Karpas-422 (cell line): ENCODE measurements at regions not wholly inside any gene's neighbourhood (a gene's known extent, or its start where the extent isn't known, plus 50 kb on each side); places are given as distances from the start of the nearest gene placed in this dataset.

Experiments
- DNase-seq: peaks from one replicate; pipeline ENCODE4 v3.0.0-alpha.2; 2015
- H2AFZ ChIP-seq: fragments of 200-600 bp; sonication (generic); 2 replicates; pipeline ENCODE4 v1.6.1; 2014; ENCODE audit warnings: antibody characterized with exemption, low read length, mixed read lengths
- H3K27ac ChIP-seq: fragments of 200-600 bp; sonication (generic); 2 replicates; pipeline ENCODE4 v1.5.1; 2014; ENCODE audit warnings: mild to moderate bottlenecking, low read length, moderate library complexity
- H3K27me3 ChIP-seq: fragments of 200-600 bp; sonication (generic); 2 replicates; pipeline ENCODE4 v1.6.1; 2014; ENCODE audit warnings: low read length, mixed read lengths
- H3K36me3 ChIP-seq: fragments of 200-600 bp; sonication (generic); 2 replicates; pipeline ENCODE4 v1.6.1; 2014; ENCODE audit warnings: low read length, mixed read lengths; ENCODE audit not compliant: insufficient read depth
- H3K4me1 ChIP-seq: fragments of 200-600 bp; sonication (generic); 2 replicates; pipeline ENCODE4 v1.6.1; 2014; ENCODE audit warnings: mild to moderate bottlenecking, low read length, mixed read lengths
- H3K4me2 ChIP-seq: fragments of 200-600 bp; sonication (generic); 2 replicates; pipeline ENCODE4 v1.6.1; 2014; ENCODE audit warnings: low read length, low read depth, mild to moderate bottlenecking; ENCODE audit not compliant: poor library complexity, severe bottlenecking
- H3K4me3 ChIP-seq: fragments of 200-600 bp; sonication (generic); 2 replicates; pipeline ENCODE4 v1.5.1; 2014; ENCODE audit warnings: mild to moderate bottlenecking, antibody characterized with exemption, low read length, mixed read lengths
- H3K79me2 ChIP-seq: fragments of 200-600 bp; sonication (generic); 2 replicates; pipeline ENCODE4 v1.6.1; 2014; ENCODE audit warnings: mild to moderate bottlenecking, low read length, mixed read lengths
- H3K9ac ChIP-seq: fragments of 200-600 bp; sonication (generic); 2 replicates; pipeline ENCODE4 v1.6.0; 2014; ENCODE audit warnings: low read length
- H3K9me2 ChIP-seq: fragments of 200-600 bp; sonication (generic), shearing (Covaris generic); replicated peaks from 2 replicates; pipeline ENCODE4 v1.6.0; 2014; ENCODE audit warnings: mild to moderate bottlenecking, low read length, moderate library complexity; ENCODE audit not compliant: insufficient read depth
- H3K9me3 ChIP-seq: fragments of 300-700, 200-600 bp; sonication (generic); 2 replicates; pipeline ENCODE4 v1.6.1; 2014; ENCODE audit warnings: low read length, mixed read lengths
- H4K20me1 ChIP-seq: fragments of 200-600 bp; sonication (generic); 2 replicates; pipeline ENCODE4 v1.6.1; 2014; ENCODE audit warnings: mild to moderate bottlenecking, antibody characterized with exemption, low read length, low read depth; ENCODE audit not compliant: insufficient read depth

DNA sequence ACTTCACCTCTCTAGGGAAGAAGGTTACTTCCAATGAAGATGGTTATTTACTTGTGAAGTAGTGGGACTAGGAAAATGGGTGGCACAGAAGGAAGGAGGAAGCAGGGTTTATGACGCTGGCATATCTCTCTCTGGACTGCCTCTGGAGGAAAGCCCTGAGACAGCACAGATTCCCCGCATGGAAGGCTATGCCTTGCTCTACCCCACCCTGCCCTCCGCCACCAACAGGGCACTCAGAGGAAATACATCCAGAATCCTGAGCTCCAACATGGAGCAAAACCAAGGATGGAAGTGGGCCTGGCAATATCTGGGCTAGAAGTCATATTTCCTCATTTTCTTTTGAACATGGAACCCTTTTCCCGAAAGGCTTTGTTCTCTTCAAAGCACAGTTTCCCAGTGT, 346.9 kb downstream of the ZSWIM6 start:
- H3K9me3 ChIP-seq: no peaks in the 10 kb centered on the region
- no peaks in the 10 kb centered on the region for H3K36me3 ChIP-seq
- H3K27me3 ChIP-seq: no peaks in the 10 kb centered on the region
- H3K4me1 ChIP-seq: no peaks in the 10 kb centered on the region
- H2AFZ ChIP-seq: no peak overlapping the region
- H3K27ac ChIP-seq: no peak overlapping the region
- no peak for DNase-seq
- no peaks in the 10 kb centered on the region for H3K9me2 ChIP-seq
- H3K4me2 ChIP-seq: no peak overlapping the region
- no peak overlapping the region for H3K9ac ChIP-seq
- no peaks in the 10 kb centered on the region for H3K79me2 ChIP-seq
- H3K4me3 ChIP-seq: no peak overlapping the region
- H4K20me1 ChIP-seq: no peaks in the 10 kb centered on the region

DNA sequence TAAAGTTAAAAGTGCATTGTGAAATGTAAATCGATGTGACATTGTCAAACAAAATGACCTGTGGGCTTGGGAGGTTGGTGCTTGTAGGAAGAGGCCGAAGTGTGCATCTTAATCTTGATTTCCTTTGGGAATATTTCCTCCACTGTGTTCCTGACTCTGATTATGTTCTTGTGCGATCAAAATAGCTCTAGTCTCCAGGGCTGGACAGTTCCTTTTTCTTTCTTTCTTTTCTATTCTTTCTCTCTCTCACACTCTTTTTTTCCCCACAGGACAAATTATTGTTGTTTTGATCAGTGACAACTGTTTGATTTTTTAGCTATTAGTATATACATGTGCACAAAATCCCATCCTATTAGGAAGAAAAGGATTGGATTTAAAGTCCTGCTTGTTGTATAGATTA, 347.5 kb downstream of the ZSWIM6 start:
- H3K27ac ChIP-seq: no peak overlapping the region
- H2AFZ ChIP-seq: no peak overlapping the region
- H4K20me1 ChIP-seq: no peaks in the 10 kb centered on the region
- no peaks in the 10 kb centered on the region for H3K27me3 ChIP-seq
- no peaks in the 10 kb centered on the region for H3K79me2 ChIP-seq
- DNase-seq: no peak
- no peaks in the 10 kb centered on the region for H3K36me3 ChIP-seq
- H3K9ac ChIP-seq: no peak overlapping the region
- H3K9me2 ChIP-seq: no peaks in the 10 kb centered on the region
- H3K4me2 ChIP-seq: no peak overlapping the region
- no peak overlapping the region for H3K4me3 ChIP-seq
- no peaks in the 10 kb centered on the region for H3K9me3 ChIP-seq
- no peaks in the 10 kb centered on the region for H3K4me1 ChIP-seq

DNA sequence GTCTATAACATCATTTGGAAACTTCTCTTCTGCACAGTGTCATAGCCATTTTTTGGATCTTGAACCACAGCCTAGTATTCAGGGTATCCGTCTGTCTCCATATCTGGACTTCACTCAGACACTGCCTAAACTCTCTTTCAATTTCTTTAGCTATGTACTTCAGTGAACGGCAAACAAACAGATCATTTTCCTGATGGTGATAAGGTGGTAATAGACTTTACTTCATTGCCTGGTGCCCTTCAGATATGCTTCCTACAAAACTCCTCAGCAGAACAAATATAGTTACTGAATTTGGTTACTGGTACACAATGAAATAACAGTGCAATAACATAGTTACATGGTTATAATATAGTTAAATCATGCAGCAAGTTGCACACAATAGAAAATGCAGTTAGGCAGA, 348.2 kb downstream of the ZSWIM6 start:
- Histone ChIP-seq H3K36me3 (no peaks in the 10 kb centered on the region), H3K9me2 (no peaks in the 10 kb centered on the region), H3K27me3 (no peaks in the 10 kb centered on the region), H2AFZ (no peak overlapping the region), H3K9me3 (no peaks in the 10 kb centered on the region), H3K4me3 (no peak overlapping the region), H3K27ac (no peak overlapping the region), H3K4me1 (no peaks in the 10 kb centered on the region), H4K20me1 (no peaks in the 10 kb centered on the region), H3K9ac (no peak overlapping the region), H3K79me2 (no peaks in the 10 kb centered on the region), H3K4me2 (no peak overlapping the region)
- DNase-seq: no peak

DNA sequence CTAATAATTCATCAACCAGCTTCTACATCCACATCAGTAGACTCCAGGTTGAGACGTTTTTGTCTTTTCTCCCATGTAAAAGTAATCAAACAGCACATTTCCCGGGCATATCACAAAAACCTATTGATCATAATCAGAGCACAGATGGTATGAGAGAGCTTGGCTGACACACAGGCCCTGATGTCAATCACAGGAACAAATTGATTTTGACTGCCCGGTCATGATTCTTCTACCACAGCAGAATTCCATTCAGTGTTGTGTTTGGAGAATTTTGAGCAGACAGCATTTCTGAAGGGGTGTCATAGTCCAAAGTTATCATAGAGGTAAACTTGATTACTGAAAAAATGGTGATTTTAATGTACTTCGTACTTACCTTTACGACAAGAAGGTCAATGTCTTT, 351.1 kb downstream of the ZSWIM6 start:
- H3K9me2 ChIP-seq: no peaks in the 10 kb centered on the region
- no peak overlapping the region for H3K4me3 ChIP-seq

DNA sequence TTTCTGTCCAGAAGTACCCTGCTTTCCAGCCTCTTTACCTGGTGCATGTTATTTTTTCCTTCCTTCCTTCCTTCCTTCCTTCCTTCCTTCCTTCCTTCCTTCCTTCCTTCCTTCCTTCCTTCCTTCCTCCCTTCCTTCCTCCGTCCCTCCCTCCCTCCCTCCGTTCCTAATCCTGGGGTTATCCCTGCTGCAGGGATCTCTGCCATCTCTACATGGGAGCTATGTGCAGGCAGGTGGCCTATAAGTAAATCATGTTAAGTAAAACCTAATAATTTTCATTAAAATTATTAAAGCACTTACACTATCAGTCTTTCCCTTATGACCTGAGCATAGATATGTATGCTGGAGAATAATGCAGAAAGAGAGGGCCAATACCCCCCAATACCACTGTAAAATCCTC, 351.9 kb downstream of the ZSWIM6 start:
- Histone ChIP-seq H3K9me3 (no peaks in the 10 kb centered on the region), H3K79me2 (no peaks in the 10 kb centered on the region), H4K20me1 (no peaks in the 10 kb centered on the region), H3K9me2 (no peaks in the 10 kb centered on the region), H3K27ac (no peak overlapping the region), H3K4me2 (no peak overlapping the region), H3K4me1 (no peaks in the 10 kb centered on the region), H3K27me3 (no peaks in the 10 kb centered on the region), H3K9ac (no peak overlapping the region), H2AFZ (no peak overlapping the region), H3K36me3 (no peaks in the 10 kb centered on the region), H3K4me3 (no peak overlapping the region)
- no peak for DNase-seq

More for the DNA sequence above, 351.1 kb downstream of the ZSWIM6 start:
- no peak overlapping the region for H3K9ac ChIP-seq
- no peak overlapping the region for H2AFZ ChIP-seq
- H3K4me2 ChIP-seq: no peak overlapping the region
- no peaks in the 10 kb centered on the region for H3K79me2 ChIP-seq
- no peak for DNase-seq
- H3K9me3 ChIP-seq: no peaks in the 10 kb centered on the region
- no peaks in the 10 kb centered on the region for H4K20me1 ChIP-seq
- no peaks in the 10 kb centered on the region for H3K27me3 ChIP-seq
- H3K4me1 ChIP-seq: no peaks in the 10 kb centered on the region
- no peak overlapping the region for H3K27ac ChIP-seq
- H3K36me3 ChIP-seq: no peaks in the 10 kb centered on the region

DNA sequence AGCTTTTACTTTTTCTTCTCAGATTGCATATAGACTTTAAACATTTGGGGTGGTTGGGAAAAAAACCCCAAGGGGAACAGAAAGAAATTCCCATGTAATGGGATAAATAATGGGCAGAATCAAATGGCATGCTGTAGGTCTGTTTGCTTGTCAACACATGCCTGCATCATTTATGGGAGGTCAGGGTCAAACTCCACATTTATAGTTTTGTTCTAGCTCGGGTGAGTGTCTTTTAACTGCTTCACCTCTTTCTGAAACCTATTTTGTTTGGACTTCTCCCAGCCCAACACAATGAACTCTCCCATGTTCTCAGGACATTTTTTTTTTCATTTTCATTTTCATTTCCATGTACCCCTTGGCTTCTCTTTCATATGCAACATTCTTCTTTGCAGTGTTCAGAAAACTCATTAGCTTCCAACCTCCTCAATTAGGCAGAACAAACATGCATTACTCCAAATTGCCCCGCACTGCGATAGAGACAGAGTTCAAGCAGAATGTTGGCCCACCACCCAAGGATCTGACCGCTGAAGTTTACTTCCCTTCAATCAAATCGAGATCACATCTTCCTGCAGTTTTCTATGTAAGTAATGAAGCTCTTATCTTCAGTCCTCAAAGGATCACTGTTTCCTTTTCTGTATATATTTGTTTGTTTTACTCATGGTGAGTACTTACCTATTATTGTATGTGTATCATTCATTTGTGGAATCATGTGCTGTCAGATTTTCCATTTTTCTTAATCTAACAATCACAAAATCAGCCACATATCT, 354.6 kb downstream of the ZSWIM6 start:
- no peak overlapping the region for H3K9ac ChIP-seq
- H4K20me1 ChIP-seq: no peaks in the 10 kb centered on the region
- no peaks in the 10 kb centered on the region for H3K27me3 ChIP-seq
- H3K4me1 ChIP-seq: no peaks in the 10 kb centered on the region
- H3K4me3 ChIP-seq: no peak overlapping the region
- H2AFZ ChIP-seq: no peak overlapping the region
- H3K79me2 ChIP-seq: no peaks in the 10 kb centered on the region
- H3K9me3 ChIP-seq: no peaks in the 10 kb centered on the region
- no peaks in the 10 kb centered on the region for H3K9me2 ChIP-seq
- no peaks in the 10 kb centered on the region for H3K36me3 ChIP-seq
- no peak for DNase-seq
- no peak overlapping the region for H3K4me2 ChIP-seq
- H3K27ac ChIP-seq: no peak overlapping the region

DNA sequence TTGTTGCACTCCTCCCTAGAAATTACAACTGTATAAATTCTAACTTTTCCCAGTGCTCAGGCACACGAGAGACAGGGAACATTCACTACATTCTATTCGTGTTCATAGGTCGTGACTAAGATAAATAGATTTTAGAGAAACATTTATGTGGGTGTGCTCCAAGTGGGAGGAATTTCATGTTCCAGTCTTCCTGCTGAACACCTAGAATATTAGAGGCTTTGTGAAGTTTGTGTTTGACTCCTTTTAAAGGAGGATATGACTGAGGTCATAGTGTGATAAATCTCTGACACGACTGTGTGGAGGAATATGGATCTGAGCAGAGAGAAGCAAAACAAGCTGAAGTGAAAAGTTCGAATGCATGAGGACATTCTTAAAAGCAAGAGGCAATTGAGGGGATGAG, 355.3 kb downstream of the ZSWIM6 start:
- H3K27me3 ChIP-seq: no peaks in the 10 kb centered on the region
- DNase-seq: no peak
- H3K4me2 ChIP-seq: no peak overlapping the region

DNA sequence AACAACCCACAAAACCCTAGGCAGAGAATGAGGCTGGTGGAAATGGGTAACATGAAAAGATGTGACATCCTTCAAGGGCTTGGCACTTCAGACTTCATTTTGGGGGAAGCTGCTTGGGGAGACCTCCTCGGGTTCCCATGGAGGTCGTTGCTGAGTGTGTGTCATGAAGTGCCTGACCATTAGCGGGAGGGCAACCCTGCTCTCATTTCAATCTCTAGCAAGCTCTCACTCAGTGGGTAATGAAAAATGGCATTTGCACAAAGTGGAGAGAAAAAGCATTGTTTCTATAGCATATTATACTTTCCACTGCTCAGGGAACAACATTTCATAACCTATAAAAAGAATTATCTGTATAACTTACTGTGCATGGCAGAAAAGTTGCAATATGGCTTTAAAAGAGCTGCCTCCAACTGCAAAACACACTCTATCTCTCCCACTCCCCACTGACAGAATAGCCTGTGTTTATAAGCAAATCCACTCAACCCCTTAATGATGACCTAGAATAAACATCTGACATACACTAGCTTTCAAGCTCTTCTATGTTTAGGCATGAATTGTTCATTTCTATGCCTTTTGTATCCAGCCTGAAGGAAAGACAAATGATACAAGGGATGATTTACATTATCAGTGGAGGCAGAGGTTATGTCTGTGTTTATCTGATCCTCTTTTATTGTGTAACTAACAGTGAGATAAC, 357.2 kb downstream of the ZSWIM6 start:
- Histone ChIP-seq H3K4me3 (no peak overlapping the region), H3K79me2 (no peaks in the 10 kb centered on the region), H3K36me3 (no peaks in the 10 kb centered on the region), H3K4me2 (no peak overlapping the region), H2AFZ (no peak overlapping the region), H3K9me2 (no peaks in the 10 kb centered on the region), H3K4me1 (no peaks in the 10 kb centered on the region), H3K27ac (no peak overlapping the region), H3K9ac (no peak overlapping the region), H4K20me1 (no peaks in the 10 kb centered on the region), H3K9me3 (no peaks in the 10 kb centered on the region), H3K27me3 (no peaks in the 10 kb centered on the region)
- no peak for DNase-seq

More for the DNA sequence above, 355.3 kb downstream of the ZSWIM6 start:
- Histone ChIP-seq H3K79me2 (no peaks in the 10 kb centered on the region), H3K9ac (no peak overlapping the region), H4K20me1 (no peaks in the 10 kb centered on the region), H3K9me3 (no peaks in the 10 kb centered on the region), H3K36me3 (no peaks in the 10 kb centered on the region), H3K4me1 (no peaks in the 10 kb centered on the region), H3K9me2 (no peaks in the 10 kb centered on the region), H3K4me3 (no peak overlapping the region), H2AFZ (no peak overlapping the region), H3K27ac (no peak overlapping the region)
